Stimulated activated CD8-positive, alpha-beta memory T cell treated with anti-CD3 and anti-CD28 coated beads, Interleukin-12 subunit alpha, Interleukin-12 subunit beta, amount 100 ng/mL, for 24 hours (primary cell): ENCODE measurements at regions not wholly inside any gene's neighbourhood (a gene's known extent, or its start where the extent isn't known, plus 50 kb on each side); places are given as distances from the start of the nearest gene placed in this dataset.

Source experiments
- DNase-seq: peaks from one replicate; pipeline ENCODE4 v3.0.0-alpha.2; 2020; ENCODE audit errors: extremely low read depth

DNA sequence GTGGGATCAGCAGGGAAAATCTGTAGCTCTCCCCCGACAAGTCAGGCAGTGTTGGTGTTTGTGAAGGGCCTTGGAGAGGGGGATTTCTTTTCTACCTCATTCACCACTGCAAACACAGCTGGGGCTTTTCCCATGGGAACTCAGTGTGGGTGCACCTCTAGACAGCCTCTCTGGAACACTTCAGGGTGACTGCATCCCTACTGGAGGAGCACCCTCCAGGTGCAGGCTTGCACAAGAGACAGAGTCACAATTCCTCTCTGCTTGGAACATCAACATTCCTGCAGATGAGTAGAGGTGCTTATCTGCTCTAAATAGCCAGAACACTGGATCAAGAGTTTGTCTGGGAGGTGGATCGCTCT, 72.7 kb upstream of the AKAP13 start:
- no peak for DNase-seq

DNA sequence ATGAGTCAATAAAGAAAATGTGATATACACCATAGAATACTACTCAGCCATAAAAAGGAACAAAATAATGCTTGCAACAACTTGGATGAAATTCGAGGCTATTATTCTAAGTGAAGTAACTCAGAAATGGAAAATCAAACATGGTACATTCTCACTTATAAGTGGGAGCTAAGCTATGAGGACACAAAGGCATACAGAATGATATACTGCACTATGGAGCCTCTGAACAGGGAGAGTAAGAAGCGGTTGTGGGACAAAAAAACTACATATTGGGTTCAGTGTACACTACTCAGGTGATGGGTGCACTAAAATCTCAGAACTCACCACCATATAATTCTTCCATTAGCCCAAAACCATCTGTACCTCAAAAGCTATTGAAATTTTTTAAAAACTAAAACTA, 68.8 kb upstream of the AKAP13 start:
- DNase-seq, result no peak

DNA sequence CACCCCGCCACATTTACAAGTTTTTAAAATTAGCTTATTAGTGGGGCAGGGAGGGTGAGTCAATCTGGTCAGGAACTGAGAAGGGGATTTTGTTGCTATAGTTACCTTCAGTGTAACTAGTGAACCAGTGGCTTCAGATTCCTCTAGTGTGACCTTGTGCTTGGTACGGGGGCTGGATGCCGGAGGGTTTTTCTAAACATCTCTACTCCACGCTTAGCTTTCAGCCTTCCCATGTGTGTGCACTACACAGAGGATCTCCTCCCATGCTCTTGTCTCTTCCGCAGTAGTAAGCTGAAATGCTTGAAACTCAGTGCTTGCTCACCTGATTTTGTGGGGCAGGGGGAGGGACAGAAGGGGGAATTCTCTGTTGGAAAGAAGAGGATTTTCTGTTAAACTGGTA, 67.9 kb upstream of the AKAP13 start:
- DNase-seq, result no peak

DNA sequence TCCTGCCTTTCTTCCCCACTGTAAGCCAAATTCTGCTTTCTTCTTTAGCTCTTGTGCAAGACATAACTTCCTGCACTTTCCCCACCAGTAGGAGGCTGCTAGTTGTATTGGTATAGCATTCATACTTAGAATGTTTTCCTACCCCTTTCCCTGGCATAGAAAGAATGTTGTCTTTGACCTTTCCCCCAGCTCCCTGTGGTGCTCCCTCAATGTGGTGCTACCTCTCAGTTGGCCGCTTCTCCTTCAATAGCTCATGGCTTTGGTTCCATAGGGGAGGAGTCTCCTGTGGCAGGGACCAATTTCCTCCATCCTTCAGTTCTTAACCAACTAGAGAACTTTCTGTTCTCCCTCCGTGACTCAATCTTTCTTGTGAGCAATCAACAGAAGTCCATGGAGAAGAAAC, 67.5 kb upstream of the AKAP13 start:
- DNase-seq, result no peak

DNA sequence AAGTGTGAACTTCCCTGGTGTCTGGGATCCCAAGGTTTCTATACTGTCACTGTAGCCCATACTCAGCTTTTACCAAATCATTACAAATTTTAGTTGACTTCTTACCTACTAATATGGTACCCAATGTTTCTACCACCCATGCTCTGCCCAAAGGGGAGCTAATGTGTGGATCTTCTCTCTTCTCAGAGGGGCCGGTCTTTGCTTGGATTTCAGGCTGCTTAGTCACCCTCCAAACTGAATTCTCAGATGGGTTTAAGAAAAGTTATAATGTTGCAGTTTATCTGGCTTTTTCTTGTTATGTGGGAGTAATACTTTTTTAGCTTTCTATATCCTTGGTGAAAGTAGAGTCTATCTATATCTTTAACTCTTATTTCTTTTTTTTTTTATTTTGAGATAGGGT, 67.1 kb upstream of the AKAP13 start:
- DNase-seq, result no peak

DNA sequence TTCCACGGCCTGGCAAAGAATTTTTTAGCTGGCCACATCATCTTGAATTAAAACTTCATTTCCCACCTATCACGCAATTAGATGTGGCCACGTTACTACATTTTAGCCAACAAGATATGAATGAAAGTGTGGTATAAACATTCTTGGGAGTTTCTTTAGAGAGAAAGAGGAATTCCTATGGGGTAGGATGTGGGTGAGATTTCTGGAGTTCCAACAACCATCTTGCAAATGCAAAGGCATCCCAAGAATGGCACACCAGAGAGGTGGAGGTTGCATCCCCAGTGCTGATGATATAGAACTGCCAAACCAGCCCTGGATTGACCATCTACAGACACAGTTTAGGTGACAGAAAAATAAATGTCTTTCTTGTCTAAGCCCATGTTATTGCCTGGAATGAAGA, 66.3 kb upstream of the AKAP13 start:
- no peak for DNase-seq

DNA sequence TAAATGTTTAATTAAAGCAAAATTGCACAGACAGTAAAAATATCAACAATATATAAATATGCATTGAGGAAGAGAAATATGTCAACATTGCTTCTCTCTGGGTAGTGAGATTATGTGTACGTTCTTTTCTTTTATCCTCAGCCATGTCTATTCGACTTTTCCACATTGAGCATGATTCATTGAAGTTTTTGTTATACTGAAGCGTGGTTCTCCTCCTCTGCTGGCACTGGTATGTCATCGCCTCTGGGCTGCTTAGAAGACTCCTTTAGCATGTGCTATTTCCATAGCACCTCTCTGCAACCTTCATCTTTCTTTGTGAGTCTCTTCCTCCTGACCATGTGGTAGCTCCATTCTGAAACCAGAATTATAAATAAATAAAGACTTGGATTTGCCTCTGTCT, 65.8 kb upstream of the AKAP13 start:
- no peak for DNase-seq

DNA sequence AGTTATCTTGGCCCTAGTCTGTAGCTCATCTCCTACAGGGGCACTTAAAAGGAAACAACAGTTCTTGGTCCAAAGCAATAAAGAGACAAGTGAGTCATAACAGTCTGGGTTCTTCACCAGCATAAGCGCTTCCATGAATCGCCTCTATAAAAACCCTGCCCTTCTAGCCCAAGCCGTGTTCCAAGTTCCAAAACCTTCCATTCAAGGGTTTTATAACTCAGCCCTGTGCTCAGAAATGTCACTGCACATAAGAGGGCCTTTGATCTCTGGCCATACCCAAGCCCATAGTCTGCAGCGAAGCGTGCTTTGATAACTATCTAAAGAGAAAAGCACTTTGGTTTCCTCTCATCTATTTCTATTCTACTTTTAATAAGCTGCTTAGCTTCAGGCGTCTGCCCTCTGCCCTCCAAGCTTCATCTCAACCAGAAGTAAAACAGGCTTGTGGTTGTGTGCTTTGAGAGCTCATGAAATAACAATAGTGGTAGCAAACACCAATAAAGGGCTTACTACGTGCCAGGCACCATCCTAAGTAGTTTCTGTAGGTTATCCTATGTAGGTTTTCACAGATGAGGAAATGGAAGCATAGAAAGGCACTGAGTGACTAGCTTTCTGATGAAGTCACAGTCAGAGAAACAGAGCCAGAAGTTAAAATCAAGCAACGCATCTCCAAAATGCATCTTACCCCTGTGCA, 64.0 kb upstream of the AKAP13 start:
- DNase-seq, result no peak

DNA sequence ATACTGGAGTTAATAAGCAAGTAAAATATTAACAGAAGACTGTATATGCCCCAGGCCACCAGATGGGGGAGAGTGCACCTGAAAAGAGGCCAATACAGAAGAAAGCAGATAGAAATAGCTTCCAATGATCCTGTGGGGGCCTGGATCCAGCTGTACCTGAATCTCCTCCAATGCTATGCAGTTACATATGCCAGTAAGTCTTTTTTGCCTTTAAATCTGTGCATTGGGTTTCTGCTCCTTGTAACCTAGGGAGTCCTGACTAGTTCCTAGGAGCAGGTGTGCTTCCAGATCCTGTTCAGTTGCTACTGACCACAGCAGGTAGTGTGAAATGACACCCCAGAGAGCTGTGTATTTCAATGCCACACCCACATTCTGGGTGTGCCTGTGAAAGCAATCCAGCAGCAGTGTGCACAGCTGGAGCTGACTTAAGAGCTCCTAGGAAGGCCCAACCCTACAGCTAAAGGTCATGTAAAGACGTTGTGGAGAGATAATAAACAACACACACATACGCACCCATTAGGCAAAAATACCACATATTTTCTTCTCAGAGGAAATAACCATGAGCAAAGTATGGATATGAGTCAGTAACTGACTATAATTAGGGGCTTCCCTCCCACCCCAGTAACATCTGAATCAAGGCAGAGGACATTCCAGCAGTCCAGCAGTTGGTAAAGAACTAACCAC, 62.2 kb upstream of the AKAP13 start:
- no peak for DNase-seq

DNA sequence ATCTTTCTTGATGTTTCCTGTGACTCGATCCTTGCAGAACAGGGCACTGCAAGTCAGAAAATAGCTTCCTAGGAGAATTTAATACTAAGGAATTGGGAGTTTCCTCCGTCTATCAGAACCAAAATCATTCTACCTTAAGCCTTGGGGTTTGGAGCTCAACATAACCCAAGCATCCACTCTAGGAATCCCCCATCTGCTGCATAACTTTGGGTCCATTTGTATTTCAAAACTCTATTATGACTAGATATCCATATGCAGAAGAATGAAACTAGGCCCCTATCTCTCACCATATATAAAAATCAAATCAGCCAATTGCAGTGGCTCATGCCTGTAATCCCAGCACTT, 61.7 kb upstream of the AKAP13 start:
- no peak for DNase-seq

DNA sequence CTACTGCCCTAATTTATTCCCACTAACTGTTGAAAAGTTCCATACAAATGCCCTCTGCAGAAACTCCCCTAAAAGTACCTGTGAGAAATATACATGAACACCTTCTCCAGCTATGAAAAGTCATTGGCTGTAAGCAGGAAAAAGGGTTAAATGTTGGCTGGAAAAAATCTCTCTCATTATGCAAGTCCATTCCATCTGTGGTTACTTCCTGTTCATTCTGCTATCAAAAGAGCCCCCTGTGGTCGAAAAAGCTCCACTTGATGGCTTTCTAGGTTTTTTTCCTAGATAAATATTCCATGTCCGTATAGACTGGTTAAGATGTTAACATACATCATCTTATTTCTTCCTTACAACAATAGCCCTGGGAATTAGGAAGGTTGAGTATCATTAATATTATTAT, 56.2 kb upstream of the AKAP13 start:
- DNase-seq, result no peak

DNA sequence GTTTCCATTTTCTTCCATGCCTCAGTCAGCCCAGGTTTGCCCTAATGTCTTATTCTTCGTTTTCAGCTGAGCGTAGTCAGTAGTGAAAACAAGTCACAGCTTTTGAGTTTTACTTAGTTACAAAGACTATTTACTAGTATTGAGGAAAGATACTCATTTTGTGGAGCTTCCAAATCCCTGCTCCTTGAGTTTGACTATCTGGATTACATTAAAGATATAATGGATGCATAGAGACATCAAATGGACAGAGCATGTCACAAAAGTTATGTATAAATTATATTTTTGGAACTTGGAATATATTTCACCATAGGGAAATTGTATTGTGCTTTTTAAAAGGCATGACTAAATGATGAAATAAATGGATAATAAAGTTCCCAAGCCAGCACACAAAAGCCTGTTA, 54.6 kb upstream of the AKAP13 start:
- no peak for DNase-seq

DNA sequence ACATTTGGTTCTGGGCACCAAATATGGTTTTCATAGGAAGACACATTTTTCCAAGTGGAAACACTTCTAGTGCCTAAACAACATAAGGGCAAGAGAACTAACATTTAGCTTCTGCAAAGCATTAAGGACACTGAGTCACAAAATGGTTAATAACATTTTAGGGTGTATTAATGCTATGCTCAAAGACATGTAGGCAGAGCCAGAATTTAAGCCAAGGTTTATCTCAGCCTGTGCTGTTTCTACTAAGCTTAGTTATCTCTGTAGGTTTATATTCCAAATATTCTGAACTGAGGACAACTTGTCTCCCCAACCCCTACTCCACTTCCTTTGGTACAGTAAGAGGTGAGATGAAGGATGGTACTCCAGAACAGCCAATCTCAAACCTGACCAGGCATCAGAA, 54.1 kb upstream of the AKAP13 start:
- no peak for DNase-seq

DNA sequence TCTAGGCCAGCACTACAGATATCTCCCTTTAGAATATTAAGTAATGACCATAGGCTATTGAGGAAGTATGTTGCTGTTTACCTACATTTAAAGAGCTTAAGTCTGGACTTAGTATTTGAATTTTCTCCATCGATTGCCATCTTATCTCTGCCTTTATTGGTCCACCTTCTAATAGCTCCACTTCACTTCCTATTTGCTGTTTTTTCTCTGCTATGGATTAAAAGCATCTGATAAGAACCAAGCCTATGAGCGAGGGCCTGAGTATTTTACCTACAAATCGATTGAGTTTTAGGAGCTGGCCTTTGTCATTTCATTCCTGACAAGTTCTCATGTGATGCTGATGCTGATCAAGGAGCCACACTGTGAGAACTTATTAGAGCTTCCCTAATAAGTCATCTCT, 52.6 kb upstream of the AKAP13 start:
- DNase-seq, result no peak

DNA sequence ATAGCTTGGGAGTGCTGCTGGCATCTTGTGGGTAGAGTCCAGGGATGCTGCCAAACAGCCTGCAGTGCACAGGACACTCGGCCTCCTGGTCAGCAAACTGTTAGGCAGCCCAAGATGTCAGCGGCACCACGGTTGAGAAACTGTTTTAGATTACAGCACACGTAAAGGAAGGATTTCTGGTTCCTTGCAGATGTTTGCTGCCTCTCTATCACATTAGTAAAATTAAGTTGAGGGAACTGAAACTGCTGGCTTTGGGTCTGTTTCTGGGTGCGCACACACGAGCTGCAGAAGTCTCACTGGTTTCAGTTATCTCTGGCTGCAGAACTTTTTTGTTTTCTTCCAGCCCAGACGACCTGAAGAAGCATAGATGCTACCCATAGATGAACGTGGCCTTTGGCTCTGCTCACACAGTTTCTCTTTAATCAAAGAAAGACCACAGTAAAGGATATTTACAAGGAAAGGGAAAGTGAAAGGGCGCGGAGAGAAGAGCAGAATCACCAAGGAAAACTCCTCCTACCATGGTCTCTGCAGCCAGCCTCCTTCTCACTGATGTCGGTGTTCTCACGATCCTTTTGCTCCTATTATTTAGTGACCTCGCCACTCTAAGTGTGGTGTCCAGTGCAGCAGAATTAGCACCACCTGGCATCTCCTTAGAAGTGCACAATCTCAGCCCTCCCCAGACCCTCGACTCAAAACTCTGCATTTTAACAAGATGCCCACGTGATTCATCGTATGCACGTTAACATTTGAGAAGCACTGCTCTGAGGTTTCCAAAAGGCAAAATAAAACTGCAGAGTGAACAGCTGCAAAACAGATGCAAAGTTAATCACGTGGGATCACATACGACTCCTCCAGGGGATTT, 50.6 kb upstream of the AKAP13 start:
- DNase-seq, result no peak
